AML-193 (cell line): ENCODE measurements at regions not wholly inside any gene's neighbourhood (a gene's known extent, or its start where the extent isn't known, plus 50 kb on each side); places are given as distances from the start of the nearest gene placed in this dataset.
A peak's percentile ranks its signal among the peaks of the same experiment; 100 is the strongest.

Source experiments
- DNase-seq, 2 experiments: peaks; one replicate each; lab custom pipeline; 2025; lab: John Stamatoyannopoulos, UW

DNA sequence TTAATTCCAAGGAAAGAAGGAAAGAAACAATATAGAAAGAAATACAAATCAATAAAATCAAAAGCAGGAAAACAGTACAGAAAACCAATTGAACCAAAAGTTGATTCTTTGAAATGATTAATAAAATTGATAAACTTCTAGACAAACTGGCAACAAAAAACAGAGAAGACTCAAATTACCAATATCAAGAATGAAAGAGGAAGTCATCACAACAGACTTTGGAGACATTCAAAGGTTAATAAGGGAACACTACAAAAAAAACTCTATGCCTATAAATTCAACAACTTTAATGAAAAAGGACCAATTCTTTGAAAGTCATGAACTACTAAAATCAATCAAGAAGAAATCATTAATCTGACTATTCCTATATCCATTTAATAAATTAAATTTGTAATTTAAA is 329.3 kb upstream of the NR5A2 start:
- DNase-seq = no peak

DNA sequence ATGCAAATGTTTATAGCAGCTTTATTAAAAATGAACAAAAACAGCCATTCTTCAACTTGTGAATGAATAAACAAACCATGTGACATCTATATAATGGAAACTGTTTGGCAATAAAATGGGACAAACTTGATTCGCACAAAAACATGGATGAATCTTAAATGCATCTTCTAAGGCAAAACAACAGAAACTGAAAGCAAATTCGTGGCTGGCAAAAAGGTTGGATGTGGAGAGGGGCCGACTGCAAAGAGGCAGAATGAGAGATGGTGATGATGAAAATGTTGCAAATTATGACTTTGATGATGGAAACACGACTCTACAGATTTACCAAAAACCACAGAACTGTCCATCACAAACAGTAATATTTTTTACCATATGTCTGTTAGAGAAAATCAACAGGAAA is 327.0 kb upstream of the NR5A2 start:
- DNase-seq = no peak

DNA sequence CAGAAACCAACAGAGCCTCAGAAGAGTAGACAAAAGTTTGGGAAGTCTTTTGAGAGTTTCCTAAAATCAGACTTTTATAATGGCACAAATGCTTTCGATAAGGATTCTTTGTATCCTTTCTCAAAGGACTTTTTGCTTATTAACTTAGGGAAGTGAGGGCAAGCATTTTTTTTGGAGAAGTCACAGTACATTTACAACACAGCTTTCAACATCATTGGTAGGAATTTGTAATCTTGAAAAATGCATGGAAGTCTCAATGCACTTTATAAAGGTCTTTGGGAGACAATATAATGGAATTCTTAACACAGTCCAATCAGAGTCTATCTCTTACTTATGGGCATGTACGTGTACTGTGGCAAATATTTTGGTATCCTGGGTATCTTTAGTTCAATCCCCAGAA is 325.8 kb upstream of the NR5A2 start:
- DNase-seq = peak; percentile 2 to 10

DNA sequence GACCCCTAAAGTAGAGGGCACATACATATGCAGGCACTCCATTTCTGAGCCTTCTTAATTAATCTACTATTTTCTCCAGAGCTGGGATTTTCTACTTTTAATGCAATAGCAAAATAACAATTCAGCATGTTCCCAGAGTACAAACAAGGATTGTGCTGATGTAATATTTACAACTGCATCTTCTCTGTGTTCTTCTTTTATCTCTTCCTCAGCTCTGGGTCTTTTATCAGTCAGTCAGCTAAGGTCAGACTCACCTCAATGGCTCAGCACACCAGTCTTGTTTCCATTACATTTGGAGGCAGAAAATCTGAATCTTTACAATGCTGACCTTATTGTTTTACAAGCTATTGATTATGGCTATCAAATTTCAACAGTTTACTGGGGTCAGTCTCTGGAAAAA is 323.3 kb upstream of the NR5A2 start:
- DNase-seq = no peak

DNA sequence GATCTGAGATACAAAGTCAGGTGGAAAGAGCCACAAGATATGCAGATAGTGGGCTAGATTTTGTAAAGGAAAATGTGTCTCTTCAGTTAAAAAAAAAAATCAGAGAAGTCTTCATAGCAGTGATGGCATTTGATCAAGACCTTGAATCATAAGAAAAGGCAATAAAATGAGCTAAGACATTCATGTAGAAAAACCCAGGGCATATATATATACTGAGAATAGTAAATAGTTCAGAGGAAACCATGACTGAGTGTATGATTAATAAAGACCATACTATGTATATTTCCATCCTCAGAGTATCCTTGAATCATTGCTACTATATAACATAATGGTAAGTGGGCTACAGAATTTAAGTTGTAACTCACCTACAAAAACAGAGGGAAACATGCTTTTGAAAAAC is 321.7 kb upstream of the NR5A2 start:
- DNase-seq = no peak

DNA sequence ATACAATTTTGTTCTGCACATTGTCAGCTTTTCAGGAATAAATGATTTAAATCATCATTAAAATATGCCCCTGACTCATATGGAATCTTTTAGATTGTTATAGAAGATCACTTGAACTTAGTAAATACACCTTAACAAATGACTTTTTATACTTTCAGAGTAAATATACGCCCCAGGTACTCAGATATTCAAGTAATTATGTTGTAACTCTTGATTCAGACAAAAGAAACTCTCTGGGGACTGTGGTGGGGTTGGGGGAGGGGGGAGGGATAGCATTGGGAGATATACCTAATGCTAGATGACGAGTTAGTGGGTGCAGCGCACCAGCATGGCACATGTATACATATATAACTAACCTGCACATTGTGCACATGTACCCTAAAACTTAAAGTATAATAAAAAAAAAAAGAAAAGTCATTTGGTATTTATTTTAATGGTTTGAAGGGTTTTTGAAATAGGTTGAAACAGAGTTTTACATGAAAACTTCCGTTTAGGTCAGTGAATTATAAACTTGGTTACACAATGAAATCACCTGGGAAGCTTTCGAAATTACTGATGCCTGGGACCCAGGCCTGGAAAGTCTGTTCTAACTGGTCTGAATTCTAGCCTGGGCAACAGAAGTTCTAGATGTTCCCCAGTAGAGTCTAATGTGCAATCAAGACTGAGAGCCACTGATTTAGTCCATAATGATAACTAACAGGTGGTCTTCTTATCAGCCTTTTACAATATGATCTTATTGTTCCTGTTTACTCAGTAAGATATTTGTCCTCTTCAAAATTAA is 320.5 kb upstream of the NR5A2 start:
- DNase-seq = no peak

DNA sequence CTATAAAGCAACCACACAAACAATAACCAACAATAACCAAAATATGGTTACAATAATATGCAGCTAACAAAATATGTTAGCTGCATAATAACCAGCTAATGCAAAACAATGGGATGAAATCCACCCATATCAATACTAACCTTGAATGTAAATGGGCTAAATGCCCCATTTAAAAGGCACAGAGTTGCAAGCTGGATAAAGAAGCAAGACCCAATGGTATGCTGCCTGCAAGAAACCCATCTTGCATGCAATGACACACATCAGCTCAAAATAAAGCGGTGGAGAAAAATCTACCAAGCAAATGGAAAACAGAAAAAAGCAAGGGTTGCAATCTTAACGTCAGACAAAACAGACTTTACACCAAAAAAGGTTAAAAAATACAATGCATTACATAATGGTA is 316.5 kb upstream of the NR5A2 start:
- no peak for DNase-seq

DNA sequence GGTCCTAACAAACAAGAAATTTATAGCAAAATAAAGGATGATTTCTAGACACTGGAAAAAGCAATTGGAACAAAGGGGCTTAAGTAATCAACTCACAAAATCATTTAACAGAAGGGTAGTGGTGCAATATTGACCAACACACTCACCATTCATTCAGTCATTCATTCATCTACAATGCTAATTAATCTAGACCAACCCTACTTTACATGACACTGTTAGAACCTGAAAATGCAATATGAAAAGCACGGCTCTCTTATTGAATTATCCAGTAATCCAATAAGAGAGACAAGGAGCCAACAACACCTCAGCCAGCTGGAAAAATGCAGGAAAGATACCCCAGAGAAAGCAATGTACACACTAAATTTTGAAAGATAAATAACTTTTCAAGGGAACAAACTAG is 310.8 kb upstream of the NR5A2 start:
- no peak for DNase-seq

DNA sequence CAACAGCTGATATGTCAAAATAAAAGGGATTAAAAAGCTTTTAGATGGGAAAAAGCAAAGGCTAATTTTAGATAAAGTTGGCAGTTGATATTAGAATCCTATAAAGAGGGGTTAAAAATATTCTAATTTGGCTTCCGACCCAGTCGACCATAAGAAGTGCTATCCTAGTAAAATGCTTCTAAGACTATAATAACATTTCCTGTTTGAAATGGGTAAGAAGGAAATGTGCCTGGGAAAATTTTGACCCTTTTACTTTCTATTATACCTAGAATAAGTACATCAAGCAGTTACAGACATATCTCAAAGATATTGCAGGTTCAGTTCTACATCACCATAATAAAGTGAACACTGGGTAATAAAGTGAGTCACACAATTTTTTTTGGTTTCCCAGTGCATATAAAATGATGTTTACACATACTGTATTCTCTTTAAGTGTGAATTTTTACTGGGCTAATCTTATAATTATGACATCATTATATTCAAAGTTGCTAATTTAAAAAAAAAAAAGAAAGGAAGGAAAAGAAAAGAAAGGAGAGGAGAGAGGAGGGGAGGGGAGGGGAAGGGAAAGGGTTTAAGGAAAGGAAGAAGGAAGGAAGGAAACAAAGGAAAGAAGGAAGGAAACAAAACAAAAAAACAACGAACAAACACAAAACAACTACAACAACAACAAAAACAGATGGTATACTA is 308.2 kb upstream of the NR5A2 start:
- DNase-seq = no peak

DNA sequence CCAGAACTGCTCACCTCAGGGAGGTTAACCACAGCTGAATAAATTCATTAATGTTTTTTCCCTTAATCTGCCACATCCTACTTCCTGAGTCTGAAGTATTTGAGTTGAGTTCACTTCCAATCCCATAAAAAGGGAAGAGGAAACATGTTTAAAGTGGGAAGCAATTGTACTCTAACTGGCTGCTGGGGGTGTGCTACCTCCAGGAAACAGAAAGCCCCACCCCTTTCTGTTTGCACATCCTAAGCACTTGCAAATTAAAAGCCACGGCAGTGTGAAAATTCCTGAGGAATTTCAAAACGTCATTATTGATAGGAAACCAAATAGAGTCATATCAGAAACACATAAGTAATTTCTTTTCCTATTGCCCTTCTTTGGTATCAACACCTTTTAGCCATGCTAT is 307.0 kb upstream of the NR5A2 start:
- no peak for DNase-seq

DNA sequence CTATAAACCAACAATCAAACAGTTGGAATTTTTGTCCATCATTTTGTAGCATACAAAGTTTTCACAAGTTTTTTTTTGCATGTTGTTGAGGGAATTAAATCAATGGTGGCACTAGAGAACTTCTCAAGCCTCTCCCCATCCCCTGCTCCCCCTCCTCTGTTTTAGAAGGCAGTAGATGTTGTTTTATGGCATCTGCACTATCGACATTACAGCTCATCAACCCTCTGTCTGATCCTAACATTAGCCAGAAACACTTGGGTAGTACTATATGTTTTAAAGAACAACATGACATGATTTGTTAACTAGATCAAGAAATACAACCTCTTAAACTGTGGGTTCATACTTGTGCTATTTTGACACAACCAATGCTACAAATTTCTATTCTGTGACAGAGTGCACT is 306.5 kb upstream of the NR5A2 start:
- no peak for DNase-seq

DNA sequence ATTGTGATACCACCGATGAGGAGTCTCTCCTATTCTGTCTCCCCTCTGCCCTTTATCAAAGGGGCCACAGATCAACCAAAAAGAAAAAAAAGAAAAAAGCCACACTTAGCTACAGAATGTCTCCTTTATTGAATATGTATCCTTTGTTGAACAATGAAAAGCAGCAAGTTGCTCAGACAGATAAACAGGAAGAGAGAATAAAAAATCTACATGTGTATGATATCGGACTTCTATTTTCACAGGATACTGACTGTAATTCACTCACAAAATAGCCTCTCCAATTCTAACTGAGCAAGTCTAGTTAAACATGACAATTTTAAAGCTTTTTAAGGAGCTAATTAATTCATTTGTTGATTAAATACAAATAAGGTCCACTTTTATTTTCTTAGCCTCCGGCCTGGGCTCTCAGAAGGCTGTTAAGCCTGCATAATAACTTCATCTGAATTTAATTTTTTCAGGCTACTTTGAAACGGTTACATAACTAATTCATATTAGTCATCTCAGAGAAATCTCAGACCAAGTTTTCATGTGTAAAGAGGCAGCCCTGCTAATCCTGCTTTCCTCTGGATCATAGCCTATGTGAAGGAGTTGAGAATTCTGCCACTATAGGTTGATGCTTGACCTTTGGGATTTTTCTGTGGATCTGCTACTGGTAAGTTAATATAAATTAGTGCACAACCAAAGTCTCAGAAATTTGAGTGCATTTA is 304.1 kb upstream of the NR5A2 start:
- DNase-seq = no peak

DNA sequence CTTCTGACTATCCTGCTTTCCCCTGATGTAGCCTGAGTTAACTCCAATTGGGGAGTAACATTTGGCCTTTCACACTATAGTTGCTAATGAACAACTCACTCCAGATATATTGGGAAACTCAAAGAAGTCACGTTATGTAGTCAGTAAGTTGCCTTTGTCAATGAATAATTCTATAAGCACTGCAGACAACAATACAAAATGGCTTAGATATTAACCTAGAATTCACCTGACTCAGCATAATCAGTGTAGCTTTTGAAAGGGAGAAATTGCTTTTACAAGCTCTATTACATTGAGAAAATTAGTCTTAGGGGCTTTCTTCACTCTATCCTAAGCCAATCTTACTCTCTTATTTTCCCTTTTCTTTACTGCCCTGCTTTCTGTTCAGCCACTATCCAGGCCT is 303.5 kb upstream of the NR5A2 start:
- DNase-seq = no peak

DNA sequence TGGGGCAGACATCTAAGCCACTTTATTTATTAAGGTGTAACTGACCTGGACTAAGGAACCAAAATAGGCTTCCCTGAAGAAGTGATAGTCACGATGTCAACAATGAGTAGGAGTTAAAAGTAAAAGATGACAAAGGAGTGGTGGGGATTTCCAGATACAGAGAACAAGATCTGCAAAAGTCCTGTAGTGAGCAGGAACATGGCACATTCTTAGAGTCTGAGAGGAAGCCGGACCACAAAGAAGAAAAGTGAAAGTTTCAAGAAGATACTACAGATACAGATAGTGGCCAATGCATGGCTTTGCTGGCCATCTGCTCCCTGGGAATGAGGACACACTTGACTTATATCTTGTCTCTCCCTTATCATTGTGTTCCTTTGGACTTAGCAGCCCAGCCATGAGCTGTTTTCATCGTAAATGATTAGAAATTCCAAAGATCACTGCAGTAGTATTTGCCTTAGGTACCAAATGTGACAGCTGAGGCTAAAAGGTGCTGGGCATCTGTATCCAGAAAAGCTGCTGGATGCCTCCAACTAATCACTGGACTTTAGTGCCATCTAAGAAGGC is 302.4 kb upstream of the NR5A2 start:
- no peak for DNase-seq

DNA sequence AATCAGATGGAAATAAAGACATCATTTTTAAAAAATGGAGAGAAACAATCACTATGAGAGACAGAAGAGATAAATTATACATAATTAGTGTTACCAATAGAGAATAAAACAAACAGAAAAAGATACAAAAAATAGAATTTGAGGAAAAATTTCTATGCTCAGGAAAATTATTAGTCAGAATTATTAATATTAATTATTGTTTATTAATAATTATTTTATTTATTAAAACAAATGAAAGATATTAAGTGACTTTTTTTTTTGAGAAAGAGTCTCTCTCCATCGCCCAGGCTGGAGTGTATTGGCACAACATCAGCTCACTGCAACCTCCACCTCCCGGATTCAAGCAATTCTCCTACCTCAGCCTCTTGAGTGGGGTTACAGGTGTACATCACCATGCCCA is 299.8 kb upstream of the NR5A2 start:
- DNase-seq = no peak

DNA sequence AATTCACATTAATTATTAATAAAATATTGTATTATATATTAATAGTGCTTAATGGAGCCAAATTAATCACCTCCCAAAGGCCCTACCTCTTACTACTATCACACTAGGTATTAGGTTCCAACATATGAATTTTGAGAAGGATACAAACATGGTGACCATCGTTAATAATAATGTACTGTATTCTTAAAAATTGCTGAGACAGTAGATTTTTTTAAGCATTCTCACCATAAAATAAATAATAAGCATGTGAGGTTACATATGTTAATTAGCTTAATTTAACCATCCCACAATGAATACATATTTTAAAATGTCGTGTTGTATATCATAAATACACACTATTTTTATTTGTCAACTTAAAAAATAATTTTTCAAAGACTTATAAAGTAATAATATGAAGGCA is 299.2 kb upstream of the NR5A2 start:
- no peak for DNase-seq

DNA sequence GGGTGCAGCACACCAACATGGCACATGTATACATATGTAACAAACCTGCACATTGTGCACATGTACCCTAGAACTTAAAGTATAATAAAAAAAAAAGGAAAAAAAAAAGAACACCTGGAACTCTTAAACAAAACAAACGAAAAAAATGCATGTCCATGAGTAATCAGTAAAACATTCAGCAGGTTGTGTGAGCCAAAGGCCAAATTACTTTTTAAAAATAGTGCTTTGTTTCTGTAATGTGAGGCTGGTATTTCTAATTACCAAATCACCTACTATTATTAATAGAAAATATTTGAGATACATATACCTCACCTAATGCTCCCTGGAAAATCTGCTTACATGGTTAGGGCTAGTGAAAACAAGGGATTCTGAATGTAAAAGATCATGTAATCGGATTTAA is 294.4 kb upstream of the NR5A2 start:
- no peak for DNase-seq

DNA sequence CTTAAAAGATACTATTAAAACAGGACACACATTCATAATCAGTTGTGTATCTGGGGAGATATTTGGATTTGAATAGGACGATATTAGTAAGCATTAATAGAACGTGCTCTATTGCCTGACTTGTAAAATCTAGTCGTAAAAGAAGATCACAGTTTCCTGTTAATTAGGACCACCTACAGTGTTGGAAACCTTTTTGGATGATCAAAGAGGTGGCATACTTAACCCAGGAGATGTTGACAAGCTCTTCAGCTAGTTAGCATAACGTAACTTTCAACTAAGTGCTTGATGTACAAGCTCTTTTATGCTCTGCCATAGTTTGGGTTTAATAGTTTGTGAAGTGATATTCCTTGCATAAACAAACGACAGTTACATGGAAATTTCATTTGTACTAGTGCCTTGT is 293.3 kb upstream of the NR5A2 start:
- DNase-seq = no peak

DNA sequence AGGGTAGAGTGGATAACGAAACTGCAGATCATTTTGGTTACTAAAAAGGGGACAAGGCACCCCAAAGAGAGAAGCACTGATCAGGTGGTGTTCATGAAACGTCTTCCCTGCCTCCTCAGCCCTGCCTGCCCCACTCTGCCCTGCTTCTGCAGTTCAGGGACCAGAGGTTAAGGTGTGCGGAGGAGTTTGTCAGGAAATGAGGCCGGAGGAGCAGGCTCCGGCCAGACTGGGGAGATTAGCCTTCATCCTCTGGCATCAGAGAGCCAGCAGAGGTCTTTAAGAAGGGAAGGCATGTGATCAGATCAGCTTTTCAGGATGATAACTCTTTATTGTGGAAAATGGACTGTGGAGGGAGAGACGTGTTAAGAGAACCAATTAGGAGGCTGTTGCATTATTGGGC is 291.9 kb upstream of the NR5A2 start:
- DNase-seq = no peak

DNA sequence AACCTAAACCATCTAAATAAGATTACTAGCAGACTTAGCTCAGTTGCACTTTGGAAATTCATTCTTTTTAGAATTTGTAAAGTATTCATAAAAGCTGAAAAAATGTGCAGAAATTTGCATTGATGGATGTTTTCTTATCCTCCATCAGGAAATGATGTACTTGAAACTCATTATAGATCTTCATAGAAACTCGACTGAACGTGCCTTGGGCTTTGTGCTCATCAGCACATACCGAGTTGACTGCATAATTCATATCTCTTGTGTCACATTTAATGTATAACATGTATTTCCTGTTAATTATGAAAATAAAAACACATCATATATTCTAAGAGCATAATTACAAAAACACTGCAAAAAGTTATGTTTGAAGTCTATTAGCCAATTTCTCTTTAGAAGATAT is 290.9 kb upstream of the NR5A2 start:
- no peak for DNase-seq

DNA sequence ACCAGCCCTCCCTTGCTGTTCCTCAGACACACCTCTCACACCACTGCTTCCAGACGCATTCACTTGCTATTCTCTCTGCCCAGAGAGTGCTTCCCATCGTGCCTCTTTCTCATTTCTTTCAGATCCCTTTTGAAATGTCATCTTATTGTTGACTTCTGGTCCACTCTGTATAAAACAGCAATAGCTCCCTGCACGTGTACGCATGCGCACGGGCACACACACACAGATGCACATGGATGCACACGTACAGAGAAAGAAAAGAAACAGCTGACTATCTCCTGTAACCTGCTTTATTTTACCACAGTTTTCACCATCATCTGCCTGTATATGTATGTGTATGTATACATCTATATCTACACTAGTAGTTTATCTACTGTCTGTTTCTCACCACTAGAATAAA is 285.9 kb upstream of the NR5A2 start:
- DNase-seq = no peak

DNA sequence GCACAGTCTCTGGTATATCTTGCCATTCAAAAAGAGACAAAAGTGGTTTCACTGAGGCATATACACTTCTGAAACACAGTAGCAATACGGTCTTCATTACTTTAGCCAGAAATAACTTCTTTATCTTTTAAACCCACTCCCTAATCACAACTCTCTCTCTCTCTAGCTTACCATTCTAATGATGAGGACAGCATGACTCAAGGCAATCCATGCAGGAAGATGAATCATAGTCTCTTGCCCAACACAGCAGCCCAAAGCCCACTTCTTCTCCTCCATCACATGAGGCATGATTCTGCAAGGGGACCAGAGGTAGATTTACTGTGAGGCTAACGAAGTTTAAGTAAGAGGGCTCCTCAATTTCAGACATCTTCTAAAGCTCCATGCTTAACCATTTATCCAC is 285.0 kb upstream of the NR5A2 start:
- DNase-seq = peak; percentile 46 to 68

DNA sequence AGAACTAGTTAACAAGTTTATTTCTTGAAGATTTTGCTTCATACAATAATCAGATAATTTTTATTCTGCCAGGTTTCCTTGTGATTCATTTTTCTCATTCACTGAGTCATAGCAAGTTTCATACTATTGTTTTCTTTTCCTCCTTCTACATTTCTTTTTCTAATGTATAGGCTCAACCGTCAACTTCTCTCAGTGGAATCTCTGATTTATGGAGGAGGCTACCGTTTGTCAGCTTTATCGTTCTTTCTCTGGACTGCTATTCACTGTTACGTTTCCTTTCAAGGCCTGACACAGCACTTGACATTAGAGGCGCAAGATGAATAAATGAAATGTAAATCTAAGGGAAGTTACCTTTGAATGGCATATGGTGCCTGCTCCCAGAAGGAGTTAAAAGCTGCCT is 284.3 kb upstream of the NR5A2 start:
- no peak for DNase-seq
